ENCODE measurements at regions not wholly inside any gene's neighbourhood (a gene's known extent, or its start where the extent isn't known, plus 50 kb on each side); places are given as distances from the start of the nearest gene placed in this dataset.
"Not testable (repeated sequence)": the region's sequence is repeated elsewhere in the genome, so short reads cannot be mapped to it uniquely, and the experiment has no call there.

- H3K4me1 Mint-ChIP-seq (ENCODE audit: low read depth): peaks cover 37% of the 10 kb centered on the region
- H3K27me3 Mint-ChIP-seq; H3K36me3 Mint-ChIP-seq (ENCODE audit: low read depth); H3K27ac Mint-ChIP-seq; H3K9me3 Mint-ChIP-seq; H3K4me3 Mint-ChIP-seq: not testable (repeated sequence)
These were observed 96.2 kb downstream of the BDH1 start for GRCh38 chr3:197459571-197459970.

- no peak overlapping the region for H3K4me3 Mint-ChIP-seq
- no peaks in the 10 kb centered on the region for H3K9me3 Mint-ChIP-seq
- peaks cover 4% of the 10 kb centered on the region for H3K27me3 Mint-ChIP-seq
- H3K4me1 Mint-ChIP-seq (ENCODE audit: low read depth): peaks cover 31% of the 10 kb centered on the region
- H3K36me3 Mint-ChIP-seq (ENCODE audit: low read depth): no peaks in the 10 kb centered on the region
- H3K27ac Mint-ChIP-seq: no peak overlapping the region
These were observed 96.8 kb downstream of the BDH1 start for GRCh38 chr3:197458906-197459470.

GRCh38 chr3:197458179-197458707, 97.5 kb downstream of the BDH1 start:
- Mint-ChIP-seq H3K36me3 (ENCODE audit: low read depth) (no peaks in the 10 kb centered on the region), H3K9me3 (no peaks in the 10 kb centered on the region), H3K4me3 (no peak overlapping the region), H3K4me1 (ENCODE audit: low read depth) (peaks cover 24% of the 10 kb centered on the region), H3K27me3 (peaks cover 4% of the 10 kb centered on the region), H3K27ac (no peak overlapping the region)

- Mint-ChIP-seq H3K4me1 (ENCODE audit: low read depth) (peaks cover 15% of the 10 kb centered on the region), H3K27ac (peak overlapping the region; percentile 96), H3K4me3 (peak overlapping the region; percentile 92), H3K36me3 (ENCODE audit: low read depth) (no peaks in the 10 kb centered on the region), H3K27me3 (peaks cover 4% of the 10 kb centered on the region), H3K9me3 (no peaks in the 10 kb centered on the region)
These were observed 99.3 kb downstream of the BDH1 start for GRCh38 chr3:197456261-197457091.

GRCh38 chr3:197454841-197455240, 100.9 kb downstream of the BDH1 start:
- not testable (repeated sequence) for H3K4me3 Mint-ChIP-seq; H3K9me3 Mint-ChIP-seq; H3K27me3 Mint-ChIP-seq; H3K36me3 Mint-ChIP-seq (ENCODE audit: low read depth); H3K27ac Mint-ChIP-seq
- H3K4me1 Mint-ChIP-seq (ENCODE audit: low read depth): peaks cover 15% of the 10 kb centered on the region

- Mint-ChIP-seq H3K4me3 (no peak overlapping the region), H3K36me3 (ENCODE audit: low read depth) (no peaks in the 10 kb centered on the region), H3K27ac (no peak overlapping the region), H3K9me3 (no peaks in the 10 kb centered on the region), H3K4me1 (ENCODE audit: low read depth) (peaks cover 15% of the 10 kb centered on the region), H3K27me3 (no peaks in the 10 kb centered on the region)
These were observed 101.8 kb downstream of the BDH1 start for GRCh38 chr3:197454014-197454413.

- no peaks in the 10 kb centered on the region for H3K9me3 Mint-ChIP-seq
- H3K27ac Mint-ChIP-seq: no peak overlapping the region
- no peak overlapping the region for H3K4me3 Mint-ChIP-seq
- peaks cover 9% of the 10 kb centered on the region for H3K4me1 Mint-ChIP-seq (ENCODE audit: low read depth)
- no peaks in the 10 kb centered on the region for H3K27me3 Mint-ChIP-seq
- no peaks in the 10 kb centered on the region for H3K36me3 Mint-ChIP-seq (ENCODE audit: low read depth)
These were observed 105.0 kb downstream of the BDH1 start for GRCh38 chr3:197450810-197451209.

- Mint-ChIP-seq H3K36me3 (ENCODE audit: low read depth) (no peaks in the 10 kb centered on the region), H3K27me3 (no peaks in the 10 kb centered on the region), H3K4me1 (ENCODE audit: low read depth) (peaks cover 5% of the 10 kb centered on the region), H3K27ac (no peak overlapping the region), H3K4me3 (no peak overlapping the region), H3K9me3 (no peaks in the 10 kb centered on the region)
These were observed 105.5 kb downstream of the BDH1 start for GRCh38 chr3:197450308-197450707.

GRCh38 chr3:197449181-197449580, 106.6 kb downstream of the BDH1 start:
- H3K36me3 Mint-ChIP-seq (ENCODE audit: low read depth); H3K27me3 Mint-ChIP-seq; H3K4me3 Mint-ChIP-seq; H3K9me3 Mint-ChIP-seq; H3K27ac Mint-ChIP-seq; H3K4me1 Mint-ChIP-seq (ENCODE audit: low read depth): not testable (repeated sequence)

- H3K4me1 Mint-ChIP-seq (ENCODE audit: low read depth); H3K4me3 Mint-ChIP-seq; H3K36me3 Mint-ChIP-seq (ENCODE audit: low read depth); H3K27ac Mint-ChIP-seq; H3K9me3 Mint-ChIP-seq; H3K27me3 Mint-ChIP-seq: not testable (repeated sequence)
These were observed 108.0 kb downstream of the BDH1 start for GRCh38 chr3:197447781-197448180.

- H3K27ac Mint-ChIP-seq: no peak overlapping the region
- H3K27me3 Mint-ChIP-seq: no peaks in the 10 kb centered on the region
- peaks cover 10% of the 10 kb centered on the region for H3K4me1 Mint-ChIP-seq (ENCODE audit: low read depth)
- H3K4me3 Mint-ChIP-seq: no peak overlapping the region
- H3K36me3 Mint-ChIP-seq (ENCODE audit: low read depth): no peaks in the 10 kb centered on the region
- H3K9me3 Mint-ChIP-seq: no peaks in the 10 kb centered on the region
These were observed 108.7 kb downstream of the BDH1 start for GRCh38 chr3:197447057-197447456.

- H3K27ac Mint-ChIP-seq: no peak overlapping the region
- H3K36me3 Mint-ChIP-seq (ENCODE audit: low read depth): no peaks in the 10 kb centered on the region
- no peaks in the 10 kb centered on the region for H3K9me3 Mint-ChIP-seq
- no peaks in the 10 kb centered on the region for H3K27me3 Mint-ChIP-seq
- H3K4me3 Mint-ChIP-seq: no peak overlapping the region
- H3K4me1 Mint-ChIP-seq (ENCODE audit: low read depth): peaks cover 10% of the 10 kb centered on the region
These were observed 109.1 kb downstream of the BDH1 start for GRCh38 chr3:197446700-197447056.

- H3K36me3 Mint-ChIP-seq (ENCODE audit: low read depth): no peaks in the 10 kb centered on the region
- H3K4me3 Mint-ChIP-seq: no peak overlapping the region
- peaks cover 10% of the 10 kb centered on the region for H3K4me1 Mint-ChIP-seq (ENCODE audit: low read depth)
- H3K9me3 Mint-ChIP-seq: no peaks in the 10 kb centered on the region
- no peak overlapping the region for H3K27ac Mint-ChIP-seq
- H3K27me3 Mint-ChIP-seq: peaks cover 4% of the 10 kb centered on the region
These were observed 109.7 kb downstream of the BDH1 start for GRCh38 chr3:197445896-197446699.

- Mint-ChIP-seq H3K27ac (no peak overlapping the region), H3K27me3 (peaks cover 12% of the 10 kb centered on the region), H3K4me3 (no peak overlapping the region), H3K36me3 (ENCODE audit: low read depth) (no peaks in the 10 kb centered on the region), H3K4me1 (ENCODE audit: low read depth) (peaks cover 10% of the 10 kb centered on the region), H3K9me3 (no peaks in the 10 kb centered on the region)
These were observed 110.9 kb downstream of the BDH1 start for GRCh38 chr3:197444793-197445379.

GRCh38 chr3:197443506-197443905, 112.3 kb downstream of the BDH1 start:
- H3K27ac Mint-ChIP-seq: no peak overlapping the region
- H3K4me1 Mint-ChIP-seq (ENCODE audit: low read depth): peaks cover 10% of the 10 kb centered on the region
- H3K27me3 Mint-ChIP-seq: peaks cover 12% of the 10 kb centered on the region
- H3K9me3 Mint-ChIP-seq: no peaks in the 10 kb centered on the region
- no peak overlapping the region for H3K4me3 Mint-ChIP-seq
- H3K36me3 Mint-ChIP-seq (ENCODE audit: low read depth): no peaks in the 10 kb centered on the region
